MM.1S (cell line): ENCODE measurements at regions not wholly inside any gene's neighbourhood (a gene's known extent, or its start where the extent isn't known, plus 50 kb on each side); places are given as distances from the start of the nearest gene placed in this dataset.

ENCODE experiments used
- DNase-seq: peaks from one replicate; pipeline ENCODE4 v3.0.0-alpha.2; 2015
- H2AFZ ChIP-seq: fragments of 300-600 bp; sonication (generic); 2 replicates; pipeline ENCODE4 v1.6.0; 2016; ENCODE audit warnings: antibody characterized with exemption, low read length
- H3F3A ChIP-seq: fragments of 300-600 bp; sonication (generic); 2 replicates; pipeline ENCODE4 v1.6.1; 2016; ENCODE audit warnings: mild to moderate bottlenecking, antibody characterized with exemption, low read length, moderate library complexity, mixed read lengths; ENCODE audit not compliant: insufficient read depth
- H3K27ac ChIP-seq: fragments of 300-600 bp; sonication (generic); 2 replicates; pipeline ENCODE4 v1.5.1; 2016; ENCODE audit warnings: mild to moderate bottlenecking, low read length
- H3K27me3 ChIP-seq: fragments of 300-600 bp; sonication (generic); replicated peaks from 2 replicates; pipeline ENCODE4 v1.6.0; 2016; ENCODE audit warnings: low read length; ENCODE audit not compliant: insufficient read depth
- H3K36me3 ChIP-seq: fragments of 300-600 bp; sonication (generic); replicated peaks from 2 replicates; pipeline ENCODE4 v1.6.1; 2016; ENCODE audit warnings: mild to moderate bottlenecking, low read length, mixed read lengths; ENCODE audit not compliant: insufficient read depth
- H3K4me1 ChIP-seq: fragments of 300-600 bp; sonication (generic); 2 replicates; pipeline ENCODE4 v1.6.1; 2016; ENCODE audit warnings: low read length, mixed read lengths
- H3K4me2 ChIP-seq: fragments of 300-600 bp; sonication (generic); 2 replicates; pipeline ENCODE4 v1.6.0; 2016; ENCODE audit warnings: low read depth, low read length
- H3K4me3 ChIP-seq: fragments of 300-600 bp; sonication (generic); 2 replicates; pipeline ENCODE4 v1.5.1; 2016; ENCODE audit warnings: low read length, mixed read lengths
- H3K79me2 ChIP-seq: fragments of 300-600 bp; sonication (generic); 2 replicates; pipeline ENCODE4 v1.6.1; 2016; ENCODE audit warnings: mixed run types, low read length, mixed read lengths
- H3K9ac ChIP-seq: fragments of 300-600 bp; sonication (generic); 2 replicates; pipeline ENCODE4 v1.6.1; 2016; ENCODE audit warnings: low read length, mixed read lengths
- H3K9me2 ChIP-seq: fragments of 300-600 bp; sonication (generic); replicated peaks from 2 replicates; pipeline ENCODE4 v1.6.1; 2016; ENCODE audit warnings: mild to moderate bottlenecking, low read length, mixed read lengths; ENCODE audit not compliant: insufficient read depth
- H3K9me3 ChIP-seq: fragments of 300-600 bp; sonication (generic); replicated peaks from 2 replicates; pipeline ENCODE4 v1.6.1; 2016; ENCODE audit warnings: mild to moderate bottlenecking, low read length, mixed read lengths; ENCODE audit not compliant: insufficient read depth
- H4K20me1 ChIP-seq: fragments of 300-600 bp; sonication (generic); 2 replicates; pipeline ENCODE4 v1.6.1; 2016; ENCODE audit warnings: mild to moderate bottlenecking, low read length, moderate library complexity, mixed read lengths; ENCODE audit not compliant: insufficient read depth
- CTCF ChIP-seq: fragments of 300-600 bp; sonication (generic); IDR thresholded peaks from 2 replicates; pipeline ENCODE4 v1.5.1; 2016; ENCODE audit warnings: antibody characterized with exemption, low read length, mixed read lengths
- EZH2 ChIP-seq: fragments of 300-600 bp; sonication (generic); optimal IDR thresholded peaks from 2 replicates; pipeline ENCODE3; 2017; ENCODE audit warnings: low read depth, mild to moderate bottlenecking, antibody characterized with exemption, low read length, mixed read lengths
- EZH2phosphoT487 ChIP-seq: fragments of 300-600 bp; sonication (generic); IDR thresholded peaks from 2 replicates; pipeline ENCODE4 v1.6.1; 2018; ENCODE audit warnings: antibody characterized with exemption, low read length

GRCh38 chr1:221644663-221645258, 97.1 kb downstream of the DUSP10 start:
- H3K79me2 ChIP-seq = no peaks in the 10 kb centered on the region
- no peaks in the 10 kb centered on the region for H3K4me1 ChIP-seq
- no peak overlapping the region for H3K27ac ChIP-seq
- H3K9me2 ChIP-seq = no peaks in the 10 kb centered on the region
- no peak overlapping the region for H3K4me2 ChIP-seq
- no peak for TF ChIP-seq CTCF
- TF ChIP-seq EZH2 = no peak
- no peak for TF ChIP-seq EZH2phosphoT487
- no peaks in the 10 kb centered on the region for H3K36me3 ChIP-seq
- no peaks in the 10 kb centered on the region for H3F3A ChIP-seq
- no peaks in the 10 kb centered on the region for H3K27me3 ChIP-seq
- no peak overlapping the region for H3K4me3 ChIP-seq
- H2AFZ ChIP-seq = no peak overlapping the region
- no peak overlapping the region for H3K9ac ChIP-seq
- H3K9me3 ChIP-seq = no peaks in the 10 kb centered on the region
- DNase-seq = no peak
- H4K20me1 ChIP-seq = no peaks in the 10 kb centered on the region

- H2AFZ ChIP-seq = no peak overlapping the region
- H3K27me3 ChIP-seq = no peaks in the 10 kb centered on the region
- H3K9ac ChIP-seq = no peak overlapping the region
- no peaks in the 10 kb centered on the region for H3K36me3 ChIP-seq
- DNase-seq = no peak
- H3K4me3 ChIP-seq = no peak overlapping the region
- H3F3A ChIP-seq = no peaks in the 10 kb centered on the region
- H4K20me1 ChIP-seq = no peaks in the 10 kb centered on the region
- no peak overlapping the region for H3K4me2 ChIP-seq
- no peaks in the 10 kb centered on the region for H3K9me3 ChIP-seq
- no peaks in the 10 kb centered on the region for H3K79me2 ChIP-seq
- H3K27ac ChIP-seq = no peak overlapping the region
- H3K9me2 ChIP-seq = no peaks in the 10 kb centered on the region
- TF ChIP-seq EZH2 (no peak), EZH2phosphoT487 (no peak), CTCF (no peak)
- H3K4me1 ChIP-seq = no peaks in the 10 kb centered on the region
Observed at GRCh38 chr1:221648201-221648600, 93.7 kb downstream of the DUSP10 start.
